ENCODE measurements at regions not wholly inside any gene's neighbourhood (a gene's known extent, or its start where the extent isn't known, plus 50 kb on each side); places are given as distances from the start of the nearest gene placed in this dataset.

GRCh38 chr1:164466429-164466828 is 92.6 kb upstream of the PBX1 start:
- DNase-seq, result no peak

GRCh38 chr1:164470996-164471395 is 88.0 kb upstream of the PBX1 start:
- DNase-seq, result no peak

GRCh38 chr1:164472841-164473240 is 86.1 kb upstream of the PBX1 start:
- DNase-seq, result no peak

GRCh38 chr1:164473544-164473943 is 85.4 kb upstream of the PBX1 start:
- DNase-seq, result no peak

GRCh38 chr1:164475834-164476233 is 83.2 kb upstream of the PBX1 start:
- no peak for DNase-seq

- no peak for DNase-seq
These were observed 81.6 kb upstream of the PBX1 start for GRCh38 chr1:164477343-164477742.

GRCh38 chr1:164479242-164479641 is 79.7 kb upstream of the PBX1 start:
- no peak for DNase-seq

GRCh38 chr1:164480285-164480907 is 78.6 kb upstream of the PBX1 start:
- no peak for DNase-seq

GRCh38 chr1:164495905-164496304 is 63.1 kb upstream of the PBX1 start:
- no peak for DNase-seq

GRCh38 chr1:164498792-164499191 is 60.2 kb upstream of the PBX1 start:
- DNase-seq, result no peak

GRCh38 chr1:164504749-164505148 is 54.2 kb upstream of the PBX1 start:
- DNase-seq, result no peak

All from NCI-H1092 treated with DMSO at 0.1 percent for 48 hours (cell line).